A549 (cell line): ENCODE measurements at regions not wholly inside any gene's neighbourhood (a gene's known extent, or its start where the extent isn't known, plus 50 kb on each side); places are given as distances from the start of the nearest gene placed in this dataset.

Source experiments
- ATAC-seq, 2 experiments: fragments of 200-7000 bp in 1 of 2; fragments of >200 bp in 1 of 2; cut with Nextera tagmentation in 1 of 2; cut with Tn5 transposase in 1 of 2; 3 replicates each; pipeline versions ENCODE4 v1.8.0 to v1.9.1; 2018 to 2020; ENCODE audit warnings: mild to moderate bottlenecking in 1 of 2, moderate library complexity in 1 of 2
- CTCF ChIA-PET: fragments of 300-600 bp; sonication (Branson Sonifier 250); formaldehyde crosslinking; extraction: SDS; loops from one replicate; lab custom pipeline; 2021; ENCODE audit warnings: antibody characterized with exemption, inconsistent platforms; lab: Yijun Ruan, JAX
- POLR2A ChIA-PET: fragments of 350-600 bp; formaldehyde crosslinking; extraction: SDS; loops from one replicate; lab custom pipeline; 2021; ENCODE audit warnings: antibody characterized with exemption, inconsistent platforms; lab: Yijun Ruan, JAX
- DNase-seq, 2 experiments: peaks; one replicate each; pipeline versions ENCODE4 v3.0.0 to v3.0.0-alpha.2; 2011 to 2016; ENCODE audit warnings: low read depth in 1 of 2, low spot score in 1 of 2
- FAIRE-seq: peaks from 2 replicates; lab custom pipeline; 2011; peaks lifted over from hg19 to GRCh38; lab: Jason Lieb, UNC
- H3K27ac ChIP-seq, 2 experiments: fragments of >200 bp; sonication (Bioruptor Twin); formaldehyde crosslinking; 3 replicates each; pipeline ENCODE4 v1.5.1; 2016 to 2017
- H3K4me1 ChIP-seq: fragments of >200 bp; sonication (Bioruptor Twin); formaldehyde crosslinking; 3 replicates; pipeline ENCODE4 v1.6.1; 2016
- H3K4me2 ChIP-seq: fragments of >200 bp; sonication (Bioruptor Twin); formaldehyde crosslinking; 3 replicates; pipeline ENCODE4 v1.6.1; 2016
- H3K4me3 ChIP-seq: fragments of >200 bp; sonication (Bioruptor Twin); formaldehyde crosslinking; 3 replicates; pipeline ENCODE4 v1.5.1; 2016
- H3K9me3 ChIP-seq: fragments of >200 bp; sonication (Bioruptor Twin); formaldehyde crosslinking; 3 replicates; pipeline ENCODE4 v1.6.1; 2016
- ATOH8 ChIP-seq: fragments of 250-450 bp; sonication (Bioruptor Pico); IDR thresholded peaks from 2 replicates; pipeline ENCODE4 v1.5.0; 2020; ENCODE audit warnings: low read depth, mild to moderate bottlenecking, moderate library complexity
- BHLHE40 ChIP-seq: IDR thresholded peaks from 2 replicates; pipeline ENCODE4 v1.6.1; 2012; ENCODE audit warnings: low read depth, low read length, inconsistent platforms
- CBX8 ChIP-seq: fragments of 200-600 bp; sonication (generic); IDR thresholded peaks from 2 replicates; pipeline ENCODE4 v1.6.1; 2016
- CEBPB ChIP-seq, 2 experiments: fragments of >200 bp in 1 of 2; sonication (Bioruptor Twin) in 1 of 2; formaldehyde crosslinking in 1 of 2; IDR thresholded peaks; 2 replicates each; pipeline ENCODE4 v1.6.1; 2012 to 2016
- CHD4 ChIP-seq: fragments of 200-600 bp; sonication (generic); IDR thresholded peaks from 2 replicates; pipeline ENCODE4 v1.6.1; 2016; ENCODE audit warnings: antibody characterized with exemption, mild to moderate bottlenecking, borderline replicate concordance
- EHF ChIP-seq: fragments of 250-450 bp; sonication (Bioruptor Pico); IDR thresholded peaks from 2 replicates; pipeline ENCODE4 v1.5.0; 2020; ENCODE audit warnings: mild to moderate bottlenecking
- EHMT2 ChIP-seq: fragments of 200-600 bp; sonication (generic); IDR thresholded peaks from 2 replicates; pipeline ENCODE4 v1.6.1; 2016; ENCODE audit warnings: antibody characterized with exemption, low read depth, mild to moderate bottlenecking, moderate library complexity
- ELK1 ChIP-seq: fragments of 150-350 bp; IDR thresholded peaks from 2 replicates; pipeline ENCODE4 v1.6.1; 2014; ENCODE audit warnings: low read depth, mild to moderate bottlenecking, low read length
- GATA3 ChIP-seq: IDR thresholded peaks from 2 replicates; pipeline ENCODE4 v1.6.1; 2012; ENCODE audit warnings: borderline replicate concordance
- HDAC2 ChIP-seq: fragments of 200-600 bp; sonication (generic); IDR thresholded peaks from 2 replicates; pipeline ENCODE4 v1.6.1; 2016
- HOXA7 ChIP-seq: fragments of 250-450 bp; sonication (Bioruptor Pico); IDR thresholded peaks from 2 replicates; pipeline ENCODE4 v1.5.0; 2020; ENCODE audit warnings: mild to moderate bottlenecking, moderate library complexity
- HOXB5 ChIP-seq: fragments of 250-450 bp; sonication (Bioruptor Pico); IDR thresholded peaks from 2 replicates; pipeline ENCODE4 v1.5.0; 2020; ENCODE audit warnings: mild to moderate bottlenecking, moderate library complexity
- JUNB ChIP-seq: fragments of >200 bp; sonication (Bioruptor Twin); formaldehyde crosslinking; IDR thresholded peaks from 2 replicates; pipeline ENCODE4 v1.6.1; 2016
- KDM1A ChIP-seq: fragments of 200-600 bp; sonication (generic); IDR thresholded peaks from 2 replicates; pipeline ENCODE4 v1.6.1; 2016; ENCODE audit warnings: low read depth, mild to moderate bottlenecking
- KDM5A ChIP-seq: fragments of 200-600 bp; sonication (generic); IDR thresholded peaks from 2 replicates; pipeline ENCODE4 v1.6.1; 2016; ENCODE audit warnings: antibody characterized with exemption, mild to moderate bottlenecking
- MAZ ChIP-seq: fragments of 150-350 bp; IDR thresholded peaks from 2 replicates; pipeline ENCODE4 v1.6.1; 2014; ENCODE audit warnings: antibody characterized with exemption, low read depth, low read length, borderline replicate concordance
- MYC ChIP-seq: IDR thresholded peaks from 2 replicates; pipeline ENCODE4 v1.6.1; 2012; ENCODE audit warnings: mild to moderate bottlenecking, inconsistent platforms, low read length, improper control_type of control experiment, borderline replicate concordance
- NFE2L2 ChIP-seq: fragments of 150-350 bp; conservative IDR thresholded peaks from 2 replicates; pipeline ENCODE4 v1.6.1; 2014; ENCODE audit warnings: low read length
- NPAS2 ChIP-seq: fragments of 250-450 bp; sonication (Bioruptor Pico); IDR thresholded peaks from 2 replicates; pipeline ENCODE4 v1.8.0; 2022; ENCODE audit warnings: mild to moderate bottlenecking, moderate library complexity, borderline replicate concordance
- NR3C1 ChIP-seq: fragments of >200 bp; sonication (Bioruptor Twin); formaldehyde crosslinking; IDR thresholded peaks from 3 replicates; pipeline ENCODE4 v1.6.1; 2017
- PHF8 ChIP-seq: fragments of 200-600 bp; sonication (generic); IDR thresholded peaks from 2 replicates; pipeline ENCODE4 v1.6.1; 2016; ENCODE audit warnings: low read depth, mild to moderate bottlenecking, antibody characterized with exemption, moderate library complexity, borderline replicate concordance
- RAD21 ChIP-seq, 2 experiments: fragments of >200 bp in 1 of 2; sonication (Bioruptor Twin) in 1 of 2; formaldehyde crosslinking in 1 of 2; IDR thresholded peaks in 1 of 2; conservative IDR thresholded peaks in 1 of 2; 2 replicates in 1 of 2; 3 replicates in 1 of 2; pipeline ENCODE4 v1.6.1; 2012 to 2018; ENCODE audit warnings: inconsistent platforms in 1 of 2
- RARB ChIP-seq: fragments of 250-450 bp; sonication (Bioruptor Pico); IDR thresholded peaks from 2 replicates; pipeline ENCODE4 v1.8.0; 2021; ENCODE audit warnings: mild to moderate bottlenecking, moderate library complexity
- RCOR1 ChIP-seq: fragments of 150-350 bp; IDR thresholded peaks from 2 replicates; pipeline ENCODE4 v1.6.1; 2014; ENCODE audit warnings: antibody characterized with exemption, low read length, low read depth
- RNF2 ChIP-seq: fragments of 200-600 bp; sonication (generic); IDR thresholded peaks from 2 replicates; pipeline ENCODE4 v1.6.1; 2016; ENCODE audit warnings: low read depth, mild to moderate bottlenecking, antibody characterized with exemption, moderate library complexity, borderline replicate concordance
- ZC3H11A ChIP-seq: fragments of 450-650 bp; IDR thresholded peaks from 2 replicates; pipeline ENCODE4 v1.6.1; 2014; ENCODE audit warnings: antibody characterized with exemption, mild to moderate bottlenecking
- TF ChIP-seq, protein P1 (sequence below): fragments of >200 bp; sonication (Bioruptor Twin); formaldehyde crosslinking; IDR thresholded peaks from 2 replicates; pipeline ENCODE4 v1.6.1; 2016
- TF ChIP-seq, protein P2 (sequence below): fragments of 450-650 bp; IDR thresholded peaks from 2 replicates; pipeline ENCODE4 v1.6.1; 2014; ENCODE audit warnings: antibody characterized with exemption
- TF ChIP-seq, protein P3 (sequence below): fragments of 200-600 bp; sonication (generic); IDR thresholded peaks from 2 replicates; pipeline ENCODE4 v1.6.1; 2016; ENCODE audit warnings: antibody characterized with exemption, mild to moderate bottlenecking, moderate library complexity

DNA sequence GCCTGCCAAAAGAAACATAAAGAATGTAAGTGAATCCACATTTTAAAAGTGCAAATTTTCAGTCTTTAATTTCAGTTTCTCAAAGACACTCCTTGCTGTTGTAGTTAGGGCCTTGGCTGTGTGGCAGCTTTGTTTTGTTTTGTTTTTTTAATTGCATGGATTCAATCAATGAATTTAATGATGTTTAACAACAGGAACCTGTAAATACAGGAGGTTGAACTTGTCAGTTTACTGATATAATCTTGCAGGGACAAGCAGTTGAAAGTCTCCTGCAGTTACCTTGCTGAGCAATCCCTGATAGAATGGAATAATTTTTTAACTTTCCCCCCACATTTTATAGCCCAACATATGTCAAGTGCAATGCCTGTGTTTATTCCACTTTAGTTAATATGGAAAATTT is 528.3 kb upstream of the PCDH7 start:
- Histone ChIP-seq H3K4me3 (no peak overlapping the region), H3K4me1 (no peaks in the 10 kb centered on the region), H3K9me3 (no peaks in the 10 kb centered on the region), H3K4me2 (no peak overlapping the region), H3K27ac (no peak overlapping the region)
- ChIA-PET POLR2A (no interaction called here), CTCF (no interaction called here)
- ATAC-seq (no peak), FAIRE-seq (no peak), DNase-seq (no peak)
- TF ChIP-seq MYC (no peak), NFE2L2 (no peak), RAD21 (conservative IDR thresholded peaks at IDR 0.05 in 1 of 2, IDR thresholded peaks at IDR 0.05 in 1 of 2) (no peak), ELK1 (no peak), MAZ (no peak), CEBPB (IDR thresholded peaks at IDR 0.05) (no peak), RCOR1 (no peak), GATA3 (no peak), RNF2 (no peak), ATOH8 (no peak), CHD4 (no peak), NR3C1 (no peak), CBX8 (no peak), HOXA7 (CRISPR knock-in tag) (no peak), JUNB (no peak), EHMT2 (no peak), HDAC2 (no peak)
- TF ChIP-seq, protein P1, sequence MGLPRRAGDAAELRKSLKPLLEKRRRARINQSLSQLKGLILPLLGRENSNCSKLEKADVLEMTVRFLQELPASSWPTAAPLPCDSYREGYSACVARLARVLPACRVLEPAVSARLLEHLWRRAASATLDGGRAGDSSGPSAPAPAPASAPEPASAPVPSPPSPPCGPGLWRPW, result no peak
- TF ChIP-seq, protein P2, sequence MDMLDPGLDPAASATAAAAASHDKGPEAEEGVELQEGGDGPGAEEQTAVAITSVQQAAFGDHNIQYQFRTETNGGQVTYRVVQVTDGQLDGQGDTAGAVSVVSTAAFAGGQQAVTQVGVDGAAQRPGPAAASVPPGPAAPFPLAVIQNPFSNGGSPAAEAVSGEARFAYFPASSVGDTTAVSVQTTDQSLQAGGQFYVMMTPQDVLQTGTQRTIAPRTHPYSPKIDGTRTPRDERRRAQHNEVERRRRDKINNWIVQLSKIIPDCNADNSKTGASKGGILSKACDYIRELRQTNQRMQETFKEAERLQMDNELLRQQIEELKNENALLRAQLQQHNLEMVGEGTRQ, result no peak
- TF ChIP-seq, protein P3, sequence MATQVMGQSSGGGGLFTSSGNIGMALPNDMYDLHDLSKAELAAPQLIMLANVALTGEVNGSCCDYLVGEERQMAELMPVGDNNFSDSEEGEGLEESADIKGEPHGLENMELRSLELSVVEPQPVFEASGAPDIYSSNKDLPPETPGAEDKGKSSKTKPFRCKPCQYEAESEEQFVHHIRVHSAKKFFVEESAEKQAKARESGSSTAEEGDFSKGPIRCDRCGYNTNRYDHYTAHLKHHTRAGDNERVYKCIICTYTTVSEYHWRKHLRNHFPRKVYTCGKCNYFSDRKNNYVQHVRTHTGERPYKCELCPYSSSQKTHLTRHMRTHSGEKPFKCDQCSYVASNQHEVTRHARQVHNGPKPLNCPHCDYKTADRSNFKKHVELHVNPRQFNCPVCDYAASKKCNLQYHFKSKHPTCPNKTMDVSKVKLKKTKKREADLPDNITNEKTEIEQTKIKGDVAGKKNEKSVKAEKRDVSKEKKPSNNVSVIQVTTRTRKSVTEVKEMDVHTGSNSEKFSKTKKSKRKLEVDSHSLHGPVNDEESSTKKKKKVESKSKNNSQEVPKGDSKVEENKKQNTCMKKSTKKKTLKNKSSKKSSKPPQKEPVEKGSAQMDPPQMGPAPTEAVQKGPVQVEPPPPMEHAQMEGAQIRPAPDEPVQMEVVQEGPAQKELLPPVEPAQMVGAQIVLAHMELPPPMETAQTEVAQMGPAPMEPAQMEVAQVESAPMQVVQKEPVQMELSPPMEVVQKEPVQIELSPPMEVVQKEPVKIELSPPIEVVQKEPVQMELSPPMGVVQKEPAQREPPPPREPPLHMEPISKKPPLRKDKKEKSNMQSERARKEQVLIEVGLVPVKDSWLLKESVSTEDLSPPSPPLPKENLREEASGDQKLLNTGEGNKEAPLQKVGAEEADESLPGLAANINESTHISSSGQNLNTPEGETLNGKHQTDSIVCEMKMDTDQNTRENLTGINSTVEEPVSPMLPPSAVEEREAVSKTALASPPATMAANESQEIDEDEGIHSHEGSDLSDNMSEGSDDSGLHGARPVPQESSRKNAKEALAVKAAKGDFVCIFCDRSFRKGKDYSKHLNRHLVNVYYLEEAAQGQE, result no peak

DNA sequence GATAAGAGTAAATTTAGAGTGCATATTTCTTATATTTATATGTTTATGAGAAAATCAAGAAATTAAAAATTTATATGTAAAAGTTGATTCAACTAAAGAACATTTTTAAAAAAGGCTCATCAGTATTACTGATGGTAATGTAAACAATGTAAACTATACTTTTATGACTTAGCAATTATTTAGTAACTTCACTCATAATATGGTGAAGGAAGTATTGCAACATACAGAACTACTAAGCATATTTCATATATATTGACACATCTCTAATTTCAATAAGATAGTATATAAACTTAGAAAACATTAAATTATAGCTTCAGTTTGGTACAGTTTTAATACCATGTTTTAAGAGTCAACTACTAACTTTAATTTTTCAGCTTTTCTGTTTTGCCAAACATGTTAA is 512.8 kb upstream of the PCDH7 start:
- no peaks in the 10 kb centered on the region for H3K9me3 ChIP-seq
- TF ChIP-seq BHLHE40 (no peak), EHF (CRISPR knock-in tag) (no peak), KDM1A (no peak), NFE2L2 (no peak), NPAS2 (CRISPR knock-in tag) (no peak), GATA3 (no peak), KDM5A (no peak), HDAC2 (no peak), HOXB5 (CRISPR knock-in tag) (no peak), RCOR1 (no peak), PHF8 (no peak), RAD21 (conservative IDR thresholded peaks at IDR 0.05 in 1 of 2, IDR thresholded peaks at IDR 0.05 in 1 of 2) (no peak), RARB (CRISPR knock-in tag) (no peak), ZC3H11A (no peak)
- TF ChIP-seq, protein P1, result no peak
- TF ChIP-seq, all 56 proteins: peak for 0
- Histone ChIP-seq H3K4me1 (peaks cover 15% of the 10 kb centered on the region), H3K4me2 (no peak overlapping the region), H3K27ac (no peak overlapping the region), H3K4me3 (no peak overlapping the region)
- POLR2A ChIA-PET, result no interaction called here
- ATAC-seq, result no peak
- FAIRE-seq, result no peak
- CTCF ChIA-PET, result no interaction called here
- no peak for DNase-seq
